ENCODE measurements at regions not wholly inside any gene's neighbourhood (a gene's known extent, or its start where the extent isn't known, plus 50 kb on each side); places are given as distances from the start of the nearest gene placed in this dataset.

DNA sequence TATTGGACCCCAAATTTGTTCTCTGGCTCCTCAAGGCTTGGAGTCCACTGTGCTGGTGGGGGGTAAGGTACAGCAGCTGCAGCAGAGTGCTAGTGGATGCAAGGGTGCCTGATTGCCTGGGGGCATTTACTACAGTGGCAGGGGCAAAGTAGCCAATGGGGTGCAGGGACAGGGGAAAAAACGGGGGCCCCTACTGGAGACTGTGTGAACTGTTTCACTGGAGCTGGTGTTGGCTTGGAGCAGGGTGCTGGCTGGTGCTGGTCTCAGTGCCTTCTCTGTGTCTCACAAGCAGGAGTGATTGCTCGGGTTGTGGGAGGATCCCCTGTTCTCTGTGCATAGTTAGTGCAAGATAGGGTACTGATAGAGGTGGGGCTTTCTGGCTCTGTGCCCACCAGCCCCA lies 935.9 kb downstream of the JRKL start:
- TF ChIP-seq RCOR1 (IDR thresholded peaks at IDR 0.05; ENCODE audit: insufficient replicate concordance, low read length) (no peak), POLR2A (IDR thresholded peaks at IDR 0.05; ENCODE audit: low read depth, low read length) (no peak), CTCF (conservative IDR thresholded peaks at IDR 0.05; ENCODE audit: low read depth, low read length) (no peak)
- TF ChIP-seq, protein P1, sequence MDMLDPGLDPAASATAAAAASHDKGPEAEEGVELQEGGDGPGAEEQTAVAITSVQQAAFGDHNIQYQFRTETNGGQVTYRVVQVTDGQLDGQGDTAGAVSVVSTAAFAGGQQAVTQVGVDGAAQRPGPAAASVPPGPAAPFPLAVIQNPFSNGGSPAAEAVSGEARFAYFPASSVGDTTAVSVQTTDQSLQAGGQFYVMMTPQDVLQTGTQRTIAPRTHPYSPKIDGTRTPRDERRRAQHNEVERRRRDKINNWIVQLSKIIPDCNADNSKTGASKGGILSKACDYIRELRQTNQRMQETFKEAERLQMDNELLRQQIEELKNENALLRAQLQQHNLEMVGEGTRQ (IDR thresholded peaks at IDR 0.05; ENCODE audit: low read depth, low read length), result no peak

Measured in IMR-90 (cell line).